Left lung (tissue), 4 donors: ENCODE measurements at regions not wholly inside any gene's neighbourhood (a gene's known extent, or its start where the extent isn't known, plus 50 kb on each side); places are given as distances from the start of the nearest gene placed in this dataset.

Experiments
- ATAC-seq: fragments of 200-7000 bp; cut with Tn5 transposase; one replicate; pipeline ENCODE4 v1.9.1; 2020; ENCODE audit warnings: moderate library complexity
- DNase-seq, 4 donors: peaks; one replicate each; pipeline ENCODE4 v3.0.0-alpha.2; 2013 to 2020
- H3K27ac ChIP-seq, 2 donors: fragments of 200-600 bp; sonication (generic) in 1 of 2; one replicate each; pipeline versions ENCODE4 v1.5.0 to v1.8.0; 2020 to 2021
- H3K27me3 ChIP-seq, 2 donors: fragments of 200-600 bp; sonication (generic) in 1 of 2; one replicate each; pipeline versions ENCODE4 v1.5.0 to v1.8.0; 2020 to 2021
- H3K36me3 ChIP-seq, 2 donors: fragments of 200-600 bp; sonication (generic) in 1 of 2; one replicate each; pipeline versions ENCODE4 v1.5.0 to v1.8.0; 2020 to 2021
- H3K4me1 ChIP-seq, 2 donors: fragments of 200-600 bp; one replicate each; pipeline ENCODE4 v1.8.0; 2021
- H3K4me3 ChIP-seq, 2 donors: fragments of 200-600 bp; sonication (generic) in 1 of 2; one replicate each; pipeline versions ENCODE4 v1.5.0 to v1.8.0; 2020 to 2021; ENCODE audit warnings: mild to moderate bottlenecking in 1 of 2
- H3K9me3 ChIP-seq, 2 donors: fragments of 200-600 bp; sonication (generic) in 1 of 2; one replicate each; pipeline versions ENCODE4 v1.5.0 to v1.8.0; 2020 to 2021
- intact Hi-C, 2 donors: fragments of 100-400 bp; cut with DNase I; formaldehyde crosslinking; loops; one replicate each; pipeline versions ENCODE4 v1.11.2 to v1.14.2; 2022
- TF ChIP-seq, protein P1 (sequence below), 2 donors: fragments of 200-600 bp; sonication (generic) in 1 of 2; IDR thresholded peaks; one replicate each; pipeline versions ENCODE4 v1.5.0 to v1.8.0; 2021; ENCODE audit warnings: antibody characterized with exemption in 2 of 2
- donor health status: DM: no; HTN: yes; CAD: no.
- donor health status: DM: no; HTN: no; CAD: no.

DNA sequence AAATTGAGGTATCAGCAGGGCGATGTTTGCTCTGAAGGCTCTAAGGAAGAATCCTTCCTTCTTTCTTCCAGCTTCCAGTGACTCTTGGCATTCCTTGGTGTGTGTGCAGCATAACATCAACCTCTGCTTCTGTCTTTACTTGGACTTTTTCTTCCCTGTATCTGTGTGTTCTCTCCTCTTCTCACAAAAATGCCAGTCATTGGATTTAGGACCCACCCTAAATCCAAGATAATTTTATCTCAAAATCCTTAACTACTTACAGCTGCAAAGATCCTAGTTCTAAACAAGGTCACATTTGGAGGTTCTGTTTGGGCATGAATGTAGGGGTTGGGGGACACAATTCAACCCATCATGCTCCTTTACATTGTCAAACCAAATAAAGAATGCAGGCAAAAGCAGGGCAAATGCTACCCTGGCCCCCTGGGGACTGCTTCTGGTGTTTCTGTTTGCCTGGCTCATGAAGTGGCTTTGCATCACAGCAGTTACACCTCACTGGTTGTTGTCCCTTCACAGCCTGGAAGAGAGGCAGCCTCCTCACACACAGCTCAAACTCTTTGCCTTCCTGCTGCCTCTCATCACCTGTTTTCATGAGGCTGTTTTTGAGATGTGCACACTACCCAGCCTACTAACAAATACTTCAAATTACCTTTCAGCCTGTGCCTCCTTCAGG is 64.8 kb upstream of the PLCXD3 start:
- intact Hi-C loops = no loop called here
- no peak overlapping the region for H3K4me3 ChIP-seq
- ATAC-seq (no peak), DNase-seq (no peak)
- no peaks in the 10 kb centered on the region for H3K4me1 ChIP-seq
- peaks cover 0 to 4% of the 10 kb centered on the region in 2 donors for H3K9me3 ChIP-seq
- H3K36me3 ChIP-seq = no peaks in the 10 kb centered on the region
- TF ChIP-seq, protein P1, sequence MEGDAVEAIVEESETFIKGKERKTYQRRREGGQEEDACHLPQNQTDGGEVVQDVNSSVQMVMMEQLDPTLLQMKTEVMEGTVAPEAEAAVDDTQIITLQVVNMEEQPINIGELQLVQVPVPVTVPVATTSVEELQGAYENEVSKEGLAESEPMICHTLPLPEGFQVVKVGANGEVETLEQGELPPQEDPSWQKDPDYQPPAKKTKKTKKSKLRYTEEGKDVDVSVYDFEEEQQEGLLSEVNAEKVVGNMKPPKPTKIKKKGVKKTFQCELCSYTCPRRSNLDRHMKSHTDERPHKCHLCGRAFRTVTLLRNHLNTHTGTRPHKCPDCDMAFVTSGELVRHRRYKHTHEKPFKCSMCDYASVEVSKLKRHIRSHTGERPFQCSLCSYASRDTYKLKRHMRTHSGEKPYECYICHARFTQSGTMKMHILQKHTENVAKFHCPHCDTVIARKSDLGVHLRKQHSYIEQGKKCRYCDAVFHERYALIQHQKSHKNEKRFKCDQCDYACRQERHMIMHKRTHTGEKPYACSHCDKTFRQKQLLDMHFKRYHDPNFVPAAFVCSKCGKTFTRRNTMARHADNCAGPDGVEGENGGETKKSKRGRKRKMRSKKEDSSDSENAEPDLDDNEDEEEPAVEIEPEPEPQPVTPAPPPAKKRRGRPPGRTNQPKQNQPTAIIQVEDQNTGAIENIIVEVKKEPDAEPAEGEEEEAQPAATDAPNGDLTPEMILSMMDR (IDR thresholded peaks at IDR 0.05) = no peak
- H3K27me3 ChIP-seq = no peaks in the 10 kb centered on the region
- H3K27ac ChIP-seq = no peak overlapping the region

DNA sequence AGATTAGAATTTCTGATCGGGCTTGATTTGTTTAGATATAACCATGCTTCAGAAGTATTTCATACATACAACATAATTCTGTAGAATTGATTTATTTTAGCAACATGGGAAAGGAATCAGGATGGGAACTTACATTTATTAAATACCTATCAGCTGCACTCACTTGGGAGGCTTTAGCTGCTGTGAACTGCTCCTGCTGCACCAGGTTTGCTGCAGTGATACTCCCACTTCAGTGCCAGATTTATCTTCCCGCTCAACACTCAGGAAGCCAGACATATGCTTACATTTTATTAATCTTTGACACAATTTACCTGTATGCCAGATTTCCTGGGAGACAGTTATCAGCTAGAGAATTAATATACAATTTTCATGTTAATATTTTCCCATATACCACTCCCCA is 64.0 kb upstream of the PLCXD3 start:
- TF ChIP-seq, protein P1 (IDR thresholded peaks at IDR 0.05) = no peak
- no peak overlapping the region for H3K4me3 ChIP-seq
- no peaks in the 10 kb centered on the region for H3K36me3 ChIP-seq
- intact Hi-C loops = no loop called here
- no peaks in the 10 kb centered on the region for H3K4me1 ChIP-seq
- H3K27ac ChIP-seq = no peak overlapping the region
- H3K9me3 ChIP-seq = peaks cover 0 to 8% of the 10 kb centered on the region in 2 donors
- ATAC-seq (no peak), DNase-seq (no peak)
- no peaks in the 10 kb centered on the region for H3K27me3 ChIP-seq
